Sigmoid colon (tissue), 4 donors: ENCODE measurements at regions not wholly inside any gene's neighbourhood (a gene's known extent, or its start where the extent isn't known, plus 50 kb on each side); places are given as distances from the start of the nearest gene placed in this dataset.

ENCODE experiments used
- CTCF ChIP-seq, 4 experiments: fragments of 450-650 bp in 3 of 4; fragments of 200-600 bp in 1 of 4; IDR thresholded peaks; one replicate each; pipeline ENCODE4 v1.5.1; 2016 to 2019; ENCODE audit warnings: antibody characterized with exemption in 4 of 4, mild to moderate bottlenecking in 3 of 4, moderate library complexity in 2 of 4
- EP300 ChIP-seq, 4 donors: sonication (generic); formaldehyde crosslinking; IDR thresholded peaks; one replicate each; pipeline ENCODE4 v1.6.1; 2017; ENCODE audit warnings: antibody characterized with exemption in 4 of 4
- POLR2AphosphoS5 ChIP-seq, 4 donors: sonication (generic); formaldehyde crosslinking; IDR thresholded peaks; one replicate each; pipeline ENCODE4 v1.6.1; 2017; ENCODE audit warnings: antibody characterized with exemption in 4 of 4

- TF ChIP-seq EP300 (IDR thresholded peaks at IDR 0.05): no peak
- TF ChIP-seq CTCF (IDR thresholded peaks at IDR 0.05): no peak
- TF ChIP-seq POLR2AphosphoS5 (IDR thresholded peaks at IDR 0.05): no peak
Observed at GRCh38 chr12:107478881-107479280, 206.7 kb upstream of the PWP1 start.
